Hematopoietic multipotent progenitor cell treated with erythropoietin and hydrocortisone succinate and interleukin-3 and kit ligand, for 6 days (in vitro differentiated cells): ENCODE measurements at regions not wholly inside any gene's neighbourhood (a gene's known extent, or its start where the extent isn't known, plus 50 kb on each side); places are given as distances from the start of the nearest gene placed in this dataset.

Experiments
- DNase-seq: peaks from one replicate; pipeline ENCODE4 v3.0.0-alpha.2; 2015

GRCh38 chr9:115261656-115262081 lies 143.7 kb upstream of the TNC start:
- no peak for DNase-seq

GRCh38 chr9:115262477-115262876 lies 144.5 kb upstream of the TNC start:
- no peak for DNase-seq

- no peak for DNase-seq
Observed at GRCh38 chr9:115262952-115263351, 145.0 kb upstream of the TNC start.

- DNase-seq: no peak
Observed at GRCh38 chr9:115263371-115264075, 145.6 kb upstream of the TNC start.

- DNase-seq: no peak
Observed at GRCh38 chr9:115264313-115264712, 146.4 kb upstream of the TNC start.

GRCh38 chr9:115267790-115268189 lies 149.8 kb upstream of the TNC start:
- no peak for DNase-seq

GRCh38 chr9:115275753-115276152 lies 157.8 kb upstream of the TNC start:
- no peak for DNase-seq

GRCh38 chr9:115276621-115277020 lies 158.7 kb upstream of the TNC start:
- no peak for DNase-seq

- no peak for DNase-seq
Observed at GRCh38 chr9:115277301-115277700, 159.3 kb upstream of the TNC start.

GRCh38 chr9:115278326-115279035 lies 160.5 kb upstream of the TNC start:
- DNase-seq: no peak

- no peak for DNase-seq
Observed at GRCh38 chr9:115283395-115283794, 165.4 kb upstream of the TNC start.

GRCh38 chr9:115285836-115286235 lies 167.9 kb upstream of the TNC start:
- DNase-seq: no peak

GRCh38 chr9:115286411-115286810 lies 168.5 kb upstream of the TNC start:
- no peak for DNase-seq

- no peak for DNase-seq
Observed at GRCh38 chr9:115289757-115290208, 171.8 kb upstream of the TNC start.

- no peak for DNase-seq
Observed at GRCh38 chr9:115291841-115292240, 173.9 kb upstream of the TNC start.

GRCh38 chr9:115292584-115293279 lies 174.8 kb upstream of the TNC start:
- DNase-seq: no peak

GRCh38 chr9:115295734-115296133 lies 177.8 kb upstream of the TNC start:
- DNase-seq: no peak

GRCh38 chr9:115296831-115297565 lies 179.0 kb upstream of the TNC start:
- DNase-seq: no peak

- no peak for DNase-seq
Observed at GRCh38 chr9:115300116-115300515, 182.2 kb upstream of the TNC start.

- no peak for DNase-seq
Observed at GRCh38 chr9:115300874-115301273, 182.9 kb upstream of the TNC start.

GRCh38 chr9:115301581-115301980 lies 183.6 kb upstream of the TNC start:
- DNase-seq: no peak

GRCh38 chr9:115305543-115305942 lies 187.6 kb upstream of the TNC start:
- no peak for DNase-seq

GRCh38 chr9:115306865-115307264 lies 188.9 kb upstream of the TNC start:
- no peak for DNase-seq
